ENCODE measurements at regions not wholly inside any gene's neighbourhood (a gene's known extent, or its start where the extent isn't known, plus 50 kb on each side); places are given as distances from the start of the nearest gene placed in this dataset.

DNA sequence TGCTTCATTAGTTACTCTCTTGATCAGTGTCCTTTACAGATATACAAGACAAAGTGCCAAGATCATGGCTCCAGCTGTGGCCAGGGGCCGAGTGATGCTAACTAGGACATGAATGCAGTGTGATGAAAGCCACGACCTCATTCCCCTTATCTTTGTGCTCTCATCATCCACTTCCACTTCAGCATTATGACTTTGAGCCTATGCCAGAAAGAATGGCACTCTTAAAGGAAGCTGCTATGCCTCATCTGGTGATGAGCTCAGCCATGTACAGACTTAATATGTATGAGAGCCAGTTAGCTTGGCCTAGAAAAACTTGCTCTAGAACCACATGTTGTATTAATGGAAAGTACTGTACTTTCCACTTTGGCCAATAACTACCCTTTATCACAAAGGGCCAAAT is 179.1 kb downstream of the TOX3 start:
- H3K4me1 Mint-ChIP-seq (ENCODE audit: insufficient read depth, unreplicated experiment): no peaks in the 10 kb centered on the region
- H3K4me3 Mint-ChIP-seq (ENCODE audit: unreplicated experiment): no peak overlapping the region
- H3K27me3 Mint-ChIP-seq (ENCODE audit: insufficient read depth, unreplicated experiment): no peaks in the 10 kb centered on the region
- no peaks in the 10 kb centered on the region for H3K36me3 Mint-ChIP-seq (ENCODE audit: insufficient read depth, unreplicated experiment)
- TF ChIP-seq, protein P1, sequence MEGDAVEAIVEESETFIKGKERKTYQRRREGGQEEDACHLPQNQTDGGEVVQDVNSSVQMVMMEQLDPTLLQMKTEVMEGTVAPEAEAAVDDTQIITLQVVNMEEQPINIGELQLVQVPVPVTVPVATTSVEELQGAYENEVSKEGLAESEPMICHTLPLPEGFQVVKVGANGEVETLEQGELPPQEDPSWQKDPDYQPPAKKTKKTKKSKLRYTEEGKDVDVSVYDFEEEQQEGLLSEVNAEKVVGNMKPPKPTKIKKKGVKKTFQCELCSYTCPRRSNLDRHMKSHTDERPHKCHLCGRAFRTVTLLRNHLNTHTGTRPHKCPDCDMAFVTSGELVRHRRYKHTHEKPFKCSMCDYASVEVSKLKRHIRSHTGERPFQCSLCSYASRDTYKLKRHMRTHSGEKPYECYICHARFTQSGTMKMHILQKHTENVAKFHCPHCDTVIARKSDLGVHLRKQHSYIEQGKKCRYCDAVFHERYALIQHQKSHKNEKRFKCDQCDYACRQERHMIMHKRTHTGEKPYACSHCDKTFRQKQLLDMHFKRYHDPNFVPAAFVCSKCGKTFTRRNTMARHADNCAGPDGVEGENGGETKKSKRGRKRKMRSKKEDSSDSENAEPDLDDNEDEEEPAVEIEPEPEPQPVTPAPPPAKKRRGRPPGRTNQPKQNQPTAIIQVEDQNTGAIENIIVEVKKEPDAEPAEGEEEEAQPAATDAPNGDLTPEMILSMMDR (IDR thresholded peaks at IDR 0.05; ENCODE audit: unreplicated experiment): no peak
- ChIA-PET POLR2A (no interaction called here), CTCF (no interaction called here)
- no peak overlapping the region for H3K27ac Mint-ChIP-seq (ENCODE audit: low read depth, unreplicated experiment)
- intact Hi-C loops (cut with micrococcal nuclease): no loop called here
- no TSS peak for BruUV-seq (replicated peaks)
- no peak for DNase-seq (ENCODE audit: unreplicated experiment)
- peaks cover 20% of the 10 kb centered on the region for H3K9me3 Mint-ChIP-seq (ENCODE audit: unreplicated experiment)

DNA sequence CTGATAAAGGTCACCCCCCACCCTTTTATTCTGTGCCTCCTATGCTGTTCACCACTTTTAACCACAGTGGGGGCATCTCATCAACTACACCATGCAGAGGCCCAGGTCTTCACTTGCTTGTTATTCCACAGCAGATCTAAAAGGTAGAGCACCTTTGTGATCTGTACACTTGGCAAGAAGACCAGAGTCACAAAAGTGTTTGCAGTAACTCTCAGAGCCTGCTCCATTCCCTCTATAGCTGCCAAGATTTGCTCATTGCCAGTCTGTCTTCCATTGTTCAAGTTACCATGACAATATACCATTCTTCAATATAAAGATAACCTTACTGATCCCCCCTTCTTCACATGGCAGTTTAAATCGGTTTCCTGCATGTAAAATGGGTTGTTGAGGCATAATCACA is 180.0 kb downstream of the TOX3 start:
- intact Hi-C loops (cut with micrococcal nuclease): no loop called here
- H3K9me3 Mint-ChIP-seq (ENCODE audit: unreplicated experiment): peaks cover 24% of the 10 kb centered on the region
- no peaks in the 10 kb centered on the region for H3K36me3 Mint-ChIP-seq (ENCODE audit: insufficient read depth, unreplicated experiment)
- H3K27me3 Mint-ChIP-seq (ENCODE audit: insufficient read depth, unreplicated experiment): no peaks in the 10 kb centered on the region
- BruUV-seq (replicated peaks): no TSS peak
- no peak for DNase-seq (ENCODE audit: unreplicated experiment)
- TF ChIP-seq, protein P1 (IDR thresholded peaks at IDR 0.05; ENCODE audit: unreplicated experiment): no peak
- no peaks in the 10 kb centered on the region for H3K4me1 Mint-ChIP-seq (ENCODE audit: insufficient read depth, unreplicated experiment)
- CTCF ChIA-PET: no interaction called here
- no peak overlapping the region for H3K27ac Mint-ChIP-seq (ENCODE audit: low read depth, unreplicated experiment)
- POLR2A ChIA-PET: no interaction called here
- no peak overlapping the region for H3K4me3 Mint-ChIP-seq (ENCODE audit: unreplicated experiment)

GRCh38 chr16:52364500-52364899 is 182.4 kb downstream of the TOX3 start:
- ChIA-PET CTCF (no interaction called here), POLR2A (no interaction called here)
- intact Hi-C loops (cut with micrococcal nuclease): no loop called here
- no peak overlapping the region for H3K4me3 Mint-ChIP-seq (ENCODE audit: unreplicated experiment)
- H3K4me1 Mint-ChIP-seq (ENCODE audit: insufficient read depth, unreplicated experiment): no peaks in the 10 kb centered on the region
- peaks cover 34% of the 10 kb centered on the region for H3K9me3 Mint-ChIP-seq (ENCODE audit: unreplicated experiment)
- H3K36me3 Mint-ChIP-seq (ENCODE audit: insufficient read depth, unreplicated experiment): no peaks in the 10 kb centered on the region
- no peaks in the 10 kb centered on the region for H3K27me3 Mint-ChIP-seq (ENCODE audit: insufficient read depth, unreplicated experiment)
- TF ChIP-seq, protein P1 (IDR thresholded peaks at IDR 0.05; ENCODE audit: unreplicated experiment): no peak
- DNase-seq (ENCODE audit: unreplicated experiment): no peak
- BruUV-seq (replicated peaks): no TSS peak
- no peak overlapping the region for H3K27ac Mint-ChIP-seq (ENCODE audit: low read depth, unreplicated experiment)

DNA sequence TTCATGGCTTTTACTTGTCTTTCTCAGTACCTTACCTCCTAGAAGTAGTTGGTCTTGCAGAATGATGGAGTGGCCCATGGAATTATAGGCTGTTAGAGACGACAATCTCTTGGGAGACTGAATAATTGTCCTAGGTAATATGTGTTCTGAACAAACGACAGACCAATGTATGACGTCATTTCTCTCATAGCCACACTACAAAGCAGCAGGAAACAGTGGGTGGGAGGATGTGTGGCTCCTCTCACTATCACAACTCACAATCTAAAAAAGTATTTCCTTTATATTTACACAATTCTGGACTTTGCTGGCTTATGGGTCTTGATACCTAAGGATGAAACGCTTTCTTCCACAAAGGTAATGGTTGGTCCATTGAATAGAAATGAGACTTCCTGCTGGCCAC is 183.9 kb downstream of the TOX3 start:
- intact Hi-C loops (cut with micrococcal nuclease): no loop called here
- POLR2A ChIA-PET: no interaction called here
- H3K4me3 Mint-ChIP-seq (ENCODE audit: unreplicated experiment): no peak overlapping the region

More for the DNA sequence above, 183.9 kb downstream of the TOX3 start:
- no peak for DNase-seq (ENCODE audit: unreplicated experiment)
- H3K4me1 Mint-ChIP-seq (ENCODE audit: insufficient read depth, unreplicated experiment): no peaks in the 10 kb centered on the region
- peaks cover 35% of the 10 kb centered on the region for H3K9me3 Mint-ChIP-seq (ENCODE audit: unreplicated experiment)
- CTCF ChIA-PET: no interaction called here
- no peak overlapping the region for H3K27ac Mint-ChIP-seq (ENCODE audit: low read depth, unreplicated experiment)
- no TSS peak for BruUV-seq (replicated peaks)
- TF ChIP-seq, protein P1 (IDR thresholded peaks at IDR 0.05; ENCODE audit: unreplicated experiment): no peak
- no peaks in the 10 kb centered on the region for H3K36me3 Mint-ChIP-seq (ENCODE audit: insufficient read depth, unreplicated experiment)
- H3K27me3 Mint-ChIP-seq (ENCODE audit: insufficient read depth, unreplicated experiment): no peaks in the 10 kb centered on the region
